HG02759 (cell line): ENCODE measurements at regions not wholly inside any gene's neighbourhood (a gene's known extent, or its start where the extent isn't known, plus 50 kb on each side); places are given as distances from the start of the nearest gene placed in this dataset.
"Not testable (repeated sequence)": the region's sequence is repeated elsewhere in the genome, so short reads cannot be mapped to it uniquely, and the experiment has no call there.

Experiments used
- ATAC-seq: cut with Tn5 transposase; IDR thresholded peaks from one replicate; pipeline ENCODE4 v1.9.1; 2021; ENCODE audit warnings: mild to moderate bottlenecking, moderate library complexity; ENCODE audit not compliant: unreplicated experiment

DNA sequence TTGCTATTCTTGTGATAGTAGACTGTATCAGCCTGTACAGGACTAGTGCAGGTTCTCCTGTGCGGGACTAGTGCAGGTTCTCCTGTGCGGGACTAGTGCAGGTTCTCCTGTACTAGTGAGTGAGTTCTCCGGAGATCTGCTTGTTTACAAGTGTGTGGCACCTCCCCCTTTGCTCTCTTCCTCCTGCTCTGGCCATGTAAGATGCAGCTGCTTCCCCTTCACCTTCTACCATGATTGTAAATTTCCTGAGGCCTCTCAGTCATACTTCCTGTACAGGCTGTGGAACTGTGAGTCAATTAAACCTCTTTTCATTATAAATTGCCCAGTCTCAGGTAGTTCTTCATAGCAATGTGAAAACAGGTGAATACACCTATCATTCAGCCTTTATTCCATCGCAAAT is 289.6 kb downstream of the TEX29 start:
- ATAC-seq = no peak

DNA sequence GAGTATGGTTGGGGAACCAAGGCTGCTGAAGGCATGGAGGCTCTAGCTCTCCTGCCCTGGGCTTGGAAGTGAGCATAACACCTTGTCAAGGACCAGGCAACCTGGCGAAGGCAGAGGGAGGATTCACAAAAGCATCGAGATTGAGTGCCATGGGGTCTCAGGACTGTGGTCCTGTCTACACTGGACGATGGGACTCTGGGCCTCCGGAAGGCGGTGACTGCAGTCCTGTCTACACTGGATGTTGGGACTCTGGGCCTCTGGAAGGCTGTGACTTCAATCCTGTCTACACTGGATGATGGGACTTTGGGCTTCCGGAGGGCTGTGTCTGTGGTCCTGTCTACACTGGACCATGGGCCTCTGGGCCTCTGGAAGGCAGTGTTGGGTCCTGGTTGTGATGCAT is 290.4 kb downstream of the TEX29 start:
- ATAC-seq = no peak

DNA sequence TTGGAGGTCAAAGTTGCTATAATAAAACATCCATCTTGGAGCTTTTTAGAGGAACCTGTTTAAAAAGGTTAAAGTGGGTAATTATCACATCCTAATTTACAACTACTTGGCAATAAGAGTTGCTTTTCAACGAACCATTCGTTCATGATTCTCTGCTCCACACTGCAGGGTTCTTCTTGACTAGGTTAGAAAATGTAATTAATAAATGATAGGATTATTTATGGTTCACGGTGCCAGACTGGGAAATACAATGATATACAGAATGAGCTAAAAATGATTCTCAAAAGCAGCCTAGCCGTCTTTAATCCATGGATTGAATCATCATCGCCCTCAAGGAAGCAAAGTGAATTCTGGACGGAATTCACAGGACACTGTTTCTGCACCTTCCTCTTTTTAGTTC is 291.2 kb downstream of the TEX29 start:
- no peak for ATAC-seq

DNA sequence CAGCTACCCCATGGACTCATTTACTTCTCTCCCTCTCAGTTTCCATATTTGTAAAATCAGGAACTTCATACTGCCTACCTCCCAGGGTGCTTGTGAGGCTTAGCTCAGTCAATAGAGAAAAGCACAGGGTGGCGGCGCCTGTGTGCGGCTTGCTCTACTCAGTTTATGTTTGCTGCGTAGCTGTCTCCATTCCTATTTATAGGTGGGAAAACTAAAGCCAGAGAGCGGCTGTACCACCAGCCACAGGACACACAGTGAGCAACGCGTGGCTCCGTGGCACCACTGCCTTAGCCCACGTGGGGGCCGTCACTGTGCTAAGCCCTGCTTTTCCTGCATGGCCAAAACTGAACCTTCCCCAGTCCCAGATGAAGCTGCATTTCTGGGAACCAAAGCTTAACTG is 292.4 kb downstream of the TEX29 start:
- no peak for ATAC-seq

DNA sequence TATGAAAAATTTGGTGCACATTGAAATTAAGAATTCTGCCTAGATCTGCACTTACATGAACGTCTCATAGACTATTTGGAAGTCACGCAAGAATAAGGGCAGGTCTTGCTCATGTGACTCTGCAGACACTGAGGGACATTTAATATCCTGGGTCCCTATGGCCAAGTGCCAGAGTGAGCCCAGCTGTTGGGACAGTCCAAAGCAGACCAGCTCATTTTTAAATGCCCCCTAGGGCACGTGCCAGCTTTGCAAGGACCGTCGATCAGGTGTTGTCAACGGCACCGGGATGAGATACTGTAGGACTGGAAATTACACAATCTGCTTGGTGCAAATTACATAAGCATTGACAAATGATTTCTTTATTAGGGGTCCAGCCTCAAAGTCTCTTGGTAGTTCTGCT is 293.6 kb downstream of the TEX29 start:
- no peak for ATAC-seq

DNA sequence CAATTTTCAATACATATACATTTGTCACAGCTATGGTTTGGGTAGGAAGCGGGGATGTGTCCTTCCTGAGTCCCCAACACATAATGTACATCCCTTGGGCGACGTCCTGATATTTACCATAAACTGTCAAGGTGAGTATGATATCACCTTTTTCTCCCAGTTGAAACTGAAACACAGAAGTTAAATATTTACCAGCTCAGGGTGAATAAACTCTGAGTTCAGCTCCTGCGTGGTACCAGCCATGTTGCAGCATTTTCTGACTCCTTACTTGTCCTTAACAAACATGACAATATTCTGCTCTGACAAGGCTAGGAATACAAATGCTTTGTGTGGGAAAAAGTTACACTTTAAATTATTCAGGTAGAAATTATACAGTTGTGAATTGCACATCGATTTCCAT is 294.2 kb downstream of the TEX29 start:
- ATAC-seq = no peak

DNA sequence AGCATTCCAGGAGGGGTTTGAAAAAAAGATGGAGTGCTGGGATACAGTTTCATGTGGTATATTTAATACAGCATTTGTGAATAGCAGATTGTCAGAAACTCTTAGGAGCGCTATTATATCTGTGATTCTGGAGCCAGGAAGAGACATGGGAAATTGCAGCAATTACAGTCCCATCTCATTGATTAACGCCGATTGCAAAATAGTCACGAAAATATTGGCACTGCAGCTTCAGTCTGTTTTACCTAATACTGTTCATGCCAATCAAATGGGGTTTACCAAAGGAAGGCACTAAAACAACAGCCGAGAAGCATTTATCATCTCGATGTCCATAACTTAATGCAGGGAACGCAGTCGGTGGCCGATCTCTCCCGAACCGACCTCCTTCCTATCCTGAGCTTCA is 295.8 kb downstream of the TEX29 start:
- ATAC-seq = no peak

DNA sequence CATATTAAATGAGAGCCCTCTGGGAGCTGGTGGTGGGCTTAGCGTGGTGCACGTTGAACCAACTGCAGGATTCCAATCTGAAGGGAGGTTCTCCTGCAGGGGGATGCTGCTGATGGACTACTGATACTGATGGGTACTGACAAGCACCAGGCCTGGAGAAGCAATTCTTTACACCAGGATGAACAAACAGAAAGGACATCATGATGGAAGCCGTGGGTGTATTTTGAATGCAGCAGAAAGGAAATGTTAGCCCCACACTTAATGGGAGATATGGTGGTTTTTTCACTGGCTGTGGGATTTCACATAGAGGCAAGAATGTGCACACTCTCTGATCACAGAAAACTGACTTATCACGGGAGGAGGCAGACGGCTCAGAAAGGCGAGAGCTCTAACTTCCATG is 299.7 kb downstream of the TEX29 start:
- no peak for ATAC-seq

DNA sequence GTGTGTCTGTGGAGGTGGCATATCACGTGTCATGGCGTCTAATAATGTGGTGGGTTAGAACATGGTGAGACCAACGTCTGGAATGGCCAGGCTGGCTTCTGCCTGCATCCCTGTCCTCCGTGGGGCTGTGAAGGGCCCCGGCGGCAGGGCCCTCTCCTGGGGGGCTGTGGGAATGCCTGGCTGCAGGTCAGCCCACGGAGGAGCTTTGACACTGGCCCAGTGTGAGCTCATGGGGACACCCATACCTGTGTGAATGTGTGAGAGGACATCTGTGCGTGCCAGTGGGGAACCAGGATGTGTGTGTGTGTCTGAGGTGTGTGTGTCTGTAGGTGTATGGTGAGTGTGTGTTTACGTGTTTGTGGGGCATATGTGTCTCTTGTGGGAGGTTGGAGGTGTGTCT is 300.1 kb downstream of the TEX29 start:
- ATAC-seq = no peak

DNA sequence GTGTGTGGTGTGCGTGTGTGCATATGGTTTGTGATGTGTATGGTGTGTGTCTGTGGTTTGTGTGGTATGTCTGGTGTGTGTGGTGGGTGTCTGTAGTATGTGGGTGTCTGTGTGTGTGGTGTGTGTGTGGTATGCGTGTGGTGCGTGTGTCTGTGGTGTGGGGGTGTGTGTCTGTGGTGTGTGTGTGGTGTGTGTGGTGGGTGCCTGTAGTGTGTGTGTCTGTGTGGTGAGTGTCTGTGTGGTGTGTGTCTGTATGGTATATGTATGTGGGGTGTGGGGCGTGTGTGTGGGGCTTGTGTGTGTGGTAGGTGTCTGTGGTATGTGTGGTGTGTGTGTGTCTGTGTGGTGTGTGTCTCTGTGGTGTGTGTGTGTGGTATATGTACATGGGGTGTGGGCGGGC is 300.7 kb downstream of the TEX29 start:
- ATAC-seq = no peak

DNA sequence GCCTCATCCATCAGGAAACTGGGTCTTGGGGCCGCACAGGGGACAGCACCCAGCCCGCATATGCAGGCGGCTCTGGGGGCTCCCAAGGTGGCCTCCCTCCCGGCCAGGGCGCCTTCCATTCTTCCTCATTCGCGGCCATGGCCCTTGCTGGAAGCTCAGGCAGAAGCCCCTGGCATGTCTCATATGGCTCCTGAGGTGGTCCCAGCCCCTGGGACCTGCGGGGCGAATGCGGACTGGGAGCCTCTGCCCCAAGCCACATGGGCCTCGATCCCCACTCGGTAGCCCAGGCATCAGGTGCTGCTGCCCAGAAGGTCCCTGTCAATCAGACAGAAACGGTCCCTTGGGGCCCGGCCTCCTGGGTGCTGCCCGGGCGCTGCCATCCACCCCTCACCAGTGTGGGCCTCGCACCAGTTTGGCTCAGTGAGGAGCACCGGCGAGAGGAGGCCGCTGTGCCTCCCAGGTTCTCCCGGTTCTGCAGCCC is 301.6 kb downstream of the TEX29 start:
- ATAC-seq = no peak

DNA sequence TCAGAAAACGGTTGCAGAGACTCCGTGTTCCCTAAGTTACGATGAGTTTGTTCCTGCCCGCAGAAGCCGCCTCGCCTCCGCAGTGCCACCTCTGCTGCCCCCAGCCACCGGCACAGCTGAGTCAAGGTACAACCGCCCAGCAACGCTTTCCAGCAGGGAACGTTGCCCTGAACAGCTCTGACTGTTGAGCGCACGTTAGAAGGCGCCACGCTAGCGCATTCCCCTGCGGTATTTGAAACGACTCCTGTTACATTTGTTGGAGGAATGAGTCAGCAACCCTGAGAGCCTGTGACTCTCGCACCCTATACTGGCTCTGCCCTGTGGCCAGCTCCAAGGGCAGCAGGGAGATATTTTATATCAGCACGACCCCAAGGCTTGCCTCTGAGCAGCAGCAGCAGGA is 302.8 kb downstream of the TEX29 start:
- ATAC-seq = no peak

DNA sequence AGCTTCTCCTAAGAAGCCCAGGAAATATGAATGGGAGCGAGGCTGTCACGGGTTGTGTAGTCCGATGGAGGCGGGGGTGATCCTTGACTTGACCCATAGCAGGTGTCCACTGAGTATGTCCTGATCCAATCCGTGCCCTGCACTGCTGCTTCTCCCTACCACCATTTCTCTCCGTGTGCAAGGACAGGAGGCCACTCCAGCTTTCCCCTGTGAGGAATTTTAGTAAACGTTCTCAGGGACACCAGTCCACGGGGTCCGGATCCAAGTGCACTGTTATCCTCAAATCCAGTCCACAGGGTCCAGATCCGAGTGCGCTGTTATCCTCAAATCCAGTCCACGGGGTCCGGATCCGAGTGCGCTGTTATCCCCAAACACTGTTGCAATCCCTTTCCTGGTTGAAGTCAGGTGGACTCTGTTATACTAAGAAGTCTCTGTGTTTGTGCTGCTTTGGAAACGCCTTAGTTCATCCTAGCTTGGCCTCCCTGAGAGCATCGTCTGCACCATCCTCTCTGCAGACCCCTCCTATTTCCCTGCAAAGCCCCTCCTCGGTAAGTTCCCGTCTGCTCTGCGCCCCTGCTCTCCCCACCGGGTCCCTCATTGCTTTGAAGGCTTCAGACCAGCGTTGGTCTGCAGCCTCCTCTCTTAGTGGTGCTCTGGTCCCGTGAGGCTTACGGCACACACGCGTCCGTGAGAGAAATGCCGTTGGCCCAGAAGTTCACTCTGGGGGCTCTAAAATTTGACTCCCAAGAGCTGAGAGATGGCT is 303.5 kb downstream of the TEX29 start:
- no peak for ATAC-seq

DNA sequence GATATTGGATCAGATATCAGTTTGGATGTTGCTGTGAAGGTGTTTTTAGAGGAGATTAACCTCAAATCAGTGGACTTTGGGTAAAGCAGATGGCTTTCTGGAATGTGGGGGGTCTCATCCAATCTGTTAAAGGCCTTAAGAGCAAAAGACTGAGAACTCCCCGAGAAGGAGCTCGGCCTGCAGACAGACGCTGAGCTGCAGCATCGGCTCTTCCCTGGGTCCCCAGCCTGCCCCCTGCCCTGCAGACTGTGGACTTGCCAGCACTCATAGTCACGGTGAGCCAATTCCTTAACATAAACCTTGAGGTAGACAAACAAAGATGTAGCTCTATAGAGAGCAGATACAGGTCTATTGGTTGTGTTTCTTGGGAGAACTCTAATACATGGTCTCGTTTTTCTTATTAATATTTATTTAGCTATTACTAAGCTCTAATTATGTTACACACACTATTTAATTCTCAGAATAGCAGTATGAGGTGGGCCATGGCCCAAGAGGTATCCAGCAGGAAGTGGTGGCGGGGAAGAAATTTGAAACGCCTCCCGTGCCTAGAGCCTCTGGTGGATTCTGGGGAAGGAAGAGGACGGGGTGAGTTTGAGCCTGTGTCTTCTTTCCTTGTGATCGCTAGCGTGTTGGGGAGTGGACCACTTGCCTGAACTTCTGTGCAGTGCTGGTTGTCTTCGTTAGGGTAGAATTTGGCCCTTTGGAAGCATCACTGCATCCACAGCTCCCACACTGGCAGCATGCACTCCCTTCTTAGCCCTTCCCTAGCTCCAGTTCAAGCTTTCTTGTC is 305.3 kb downstream of the TEX29 start:
- no peak for ATAC-seq

DNA sequence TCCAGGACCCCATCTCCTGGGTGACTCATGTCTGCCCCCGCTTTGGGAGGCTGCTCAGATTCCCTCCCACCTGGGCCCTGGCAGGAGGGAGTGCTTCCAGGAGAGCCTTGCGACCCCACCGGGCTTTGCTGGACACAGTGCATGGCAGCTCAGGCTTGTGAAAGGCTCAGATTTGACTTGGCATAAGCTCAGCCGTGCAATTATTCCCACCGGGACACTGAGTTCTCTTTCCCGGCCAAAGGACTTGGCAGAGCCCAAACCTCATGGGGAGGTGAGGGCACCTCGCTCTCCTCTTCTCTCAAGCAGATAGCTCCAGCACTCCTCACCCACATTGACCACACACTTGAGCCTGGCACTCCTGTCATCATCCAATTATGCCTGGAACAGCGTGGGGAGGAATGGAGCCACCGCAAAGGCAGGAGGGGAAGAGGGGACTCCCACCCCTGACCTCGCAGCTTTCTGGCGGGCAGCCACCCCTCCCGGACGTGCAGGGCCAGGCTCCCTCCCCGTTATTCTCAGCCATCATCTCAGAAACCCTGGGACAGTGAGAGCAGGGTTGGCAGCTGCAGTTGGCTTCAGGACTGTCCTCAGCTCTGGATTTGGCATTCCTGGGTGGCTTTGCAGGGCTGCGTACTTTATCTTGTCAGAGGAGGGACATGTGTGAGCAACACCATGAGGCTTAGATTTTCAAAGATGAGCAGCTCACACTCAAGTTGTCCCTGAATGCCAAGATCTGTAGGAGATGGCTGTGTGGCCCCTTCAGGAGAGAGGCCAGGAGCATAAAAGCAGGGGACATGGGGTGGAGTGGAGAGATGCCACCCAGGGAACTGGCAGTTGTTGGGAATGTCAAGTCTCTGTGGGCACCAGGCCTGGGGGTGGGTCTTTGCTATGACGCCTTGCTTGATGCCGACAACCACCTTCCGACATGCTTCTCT is 306.2 kb downstream of the TEX29 start:
- no peak for ATAC-seq

DNA sequence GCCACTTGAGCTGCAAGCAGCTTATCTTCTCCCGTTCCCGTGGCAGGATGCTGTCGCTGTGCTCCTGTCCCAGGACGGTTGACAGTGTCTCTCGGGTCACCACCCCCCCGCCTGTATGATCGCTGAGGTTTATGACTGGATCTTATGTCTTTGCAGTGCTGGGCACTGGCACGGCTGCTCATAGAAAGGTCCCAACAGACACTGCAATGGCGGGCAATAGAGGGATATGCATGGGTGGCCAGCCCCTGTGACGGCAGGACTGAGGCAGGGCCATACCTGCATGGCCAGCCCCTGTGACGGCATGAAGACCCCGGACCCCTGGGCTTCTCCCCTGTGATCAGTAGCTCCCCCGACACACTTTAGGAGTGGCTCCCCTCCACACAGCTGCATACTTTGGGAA is 307.2 kb downstream of the TEX29 start:
- no peak for ATAC-seq

DNA sequence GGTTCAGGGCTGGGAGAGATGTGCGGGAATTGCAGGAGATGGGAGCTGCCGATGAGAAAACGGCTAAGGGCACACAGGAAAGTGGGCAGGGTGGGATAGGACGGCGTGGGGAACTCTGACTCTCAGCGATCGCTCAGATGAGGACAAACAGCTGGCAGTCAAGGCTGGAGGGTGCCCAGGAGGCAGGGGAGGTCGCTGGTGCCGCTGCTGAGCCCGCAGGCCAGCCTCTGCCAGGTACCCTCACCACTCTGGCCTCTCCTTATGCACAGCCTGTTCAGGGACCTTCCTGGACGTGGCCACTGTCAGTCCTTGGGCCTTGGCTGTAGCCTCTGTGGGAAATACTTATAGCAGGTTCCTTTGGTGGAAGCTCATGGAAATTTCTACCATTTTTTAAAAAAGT is 308.6 kb downstream of the TEX29 start:
- ATAC-seq = no peak

DNA sequence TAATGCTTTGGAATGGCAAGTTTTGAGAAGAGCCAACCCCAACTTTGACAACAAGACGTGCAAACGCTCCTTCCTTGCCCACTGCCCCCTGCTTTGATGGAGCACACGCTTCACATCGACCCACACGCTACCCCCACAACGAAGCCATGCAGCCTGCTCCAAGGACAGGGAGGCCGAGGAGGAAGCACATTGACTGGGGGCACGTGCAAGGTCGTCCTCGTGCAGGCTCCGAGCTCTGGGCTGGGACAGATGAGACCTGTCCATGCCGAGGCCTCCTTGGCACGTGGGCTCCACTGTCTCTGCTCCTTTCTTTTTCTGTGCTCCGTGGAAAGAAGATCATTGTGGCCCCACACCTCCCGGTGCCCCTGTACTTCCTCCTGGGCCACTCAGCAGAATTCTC is 309.0 kb downstream of the TEX29 start:
- no peak for ATAC-seq

DNA sequence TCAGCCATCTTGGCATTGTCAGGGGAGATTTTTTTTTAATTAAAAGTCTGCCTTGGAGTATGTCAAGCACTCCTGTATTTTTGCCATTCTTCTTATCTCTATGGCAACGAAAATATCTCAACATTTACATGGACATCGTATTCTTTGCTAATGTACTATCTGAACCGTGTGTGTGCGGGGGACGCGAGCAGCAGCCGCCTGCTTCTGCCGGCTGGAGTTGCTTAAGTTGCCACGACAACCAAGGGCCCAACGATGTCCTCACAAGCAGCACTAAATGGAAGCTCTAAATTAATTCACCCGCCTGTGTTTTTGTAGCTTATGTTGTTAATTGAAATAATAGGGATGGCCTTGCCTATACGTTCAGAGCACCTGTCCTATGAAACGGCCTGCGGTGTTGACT is 309.5 kb downstream of the TEX29 start:
- no peak for ATAC-seq

DNA sequence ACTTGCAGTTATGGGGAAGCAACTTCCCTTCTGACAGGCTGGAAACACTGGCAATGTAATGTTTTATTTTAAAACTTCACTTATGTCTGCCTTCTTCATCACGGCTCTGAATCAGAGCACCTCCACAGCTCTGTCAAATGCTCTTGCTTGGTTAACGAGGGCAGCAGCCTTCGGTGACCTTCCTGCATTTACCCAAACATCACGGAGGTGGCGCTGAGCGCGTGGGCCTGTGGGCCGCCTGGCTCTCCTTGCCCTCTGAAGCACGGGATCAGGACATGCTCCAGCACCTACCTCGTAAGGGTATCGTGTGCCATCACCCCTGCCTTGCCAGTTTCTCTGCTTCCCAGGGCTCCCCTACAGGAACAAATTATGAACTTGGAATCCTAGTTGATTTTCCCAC is 310.0 kb downstream of the TEX29 start:
- no peak for ATAC-seq

DNA sequence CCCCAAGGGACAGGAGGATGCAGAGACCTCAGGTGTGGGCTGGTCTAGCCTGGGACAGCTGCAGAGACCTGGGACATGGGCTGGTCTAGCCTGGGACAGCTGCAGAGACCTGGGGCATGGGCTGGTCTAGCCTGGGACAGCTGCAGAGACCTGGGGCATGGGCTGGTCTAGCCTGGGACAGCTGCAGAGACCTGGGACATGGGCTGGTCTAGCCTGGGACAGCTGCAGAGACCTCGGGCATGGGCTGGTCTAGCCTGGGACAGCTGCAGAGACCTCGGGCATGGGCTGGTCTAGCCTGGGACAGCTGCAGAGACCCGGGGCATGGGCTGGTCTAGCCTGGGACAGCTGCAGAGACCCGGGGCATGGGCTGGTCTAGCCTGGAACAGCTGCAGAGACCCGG is 310.8 kb downstream of the TEX29 start:
- not testable (repeated sequence) for ATAC-seq
